HuH-7.5 (cell line): ENCODE measurements at regions not wholly inside any gene's neighbourhood (a gene's known extent, or its start where the extent isn't known, plus 50 kb on each side); places are given as distances from the start of the nearest gene placed in this dataset.

Experiments
- DNase-seq: peaks from one replicate; pipeline ENCODE4 v3.0.0; 2011; ENCODE audit warnings: low spot score

DNA sequence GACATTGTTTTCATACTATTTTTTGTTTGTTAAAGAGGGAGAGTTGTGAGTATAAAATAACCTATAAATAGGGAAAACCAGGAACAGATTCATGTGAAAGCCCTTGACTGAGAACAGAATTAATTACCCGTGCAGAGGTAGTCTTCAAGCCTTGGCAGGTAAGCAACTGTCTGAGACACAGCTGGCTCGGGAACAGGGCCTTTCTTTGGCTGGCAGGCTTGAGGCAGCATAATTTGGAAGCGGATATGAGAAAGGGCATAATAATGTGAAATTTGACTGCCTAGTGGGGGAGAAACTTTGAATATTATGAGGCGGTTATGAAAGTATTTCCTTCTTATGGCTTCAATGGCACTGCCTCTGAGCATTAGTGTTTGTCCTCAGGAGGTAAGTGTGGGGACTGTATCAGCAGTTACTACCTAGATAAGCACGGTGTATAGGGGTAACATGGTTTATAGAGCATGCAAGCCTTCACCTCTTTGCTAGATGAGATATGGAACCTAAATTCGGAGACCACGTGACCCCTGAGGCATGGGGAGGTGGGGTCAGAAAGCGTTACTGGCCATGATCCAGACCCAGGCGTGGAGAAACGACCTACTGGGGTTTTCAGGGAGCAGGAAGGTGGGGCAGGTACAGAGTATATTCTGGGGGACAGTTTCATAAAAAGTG is 210.2 kb upstream of the GAS1 start:
- no peak for DNase-seq

DNA sequence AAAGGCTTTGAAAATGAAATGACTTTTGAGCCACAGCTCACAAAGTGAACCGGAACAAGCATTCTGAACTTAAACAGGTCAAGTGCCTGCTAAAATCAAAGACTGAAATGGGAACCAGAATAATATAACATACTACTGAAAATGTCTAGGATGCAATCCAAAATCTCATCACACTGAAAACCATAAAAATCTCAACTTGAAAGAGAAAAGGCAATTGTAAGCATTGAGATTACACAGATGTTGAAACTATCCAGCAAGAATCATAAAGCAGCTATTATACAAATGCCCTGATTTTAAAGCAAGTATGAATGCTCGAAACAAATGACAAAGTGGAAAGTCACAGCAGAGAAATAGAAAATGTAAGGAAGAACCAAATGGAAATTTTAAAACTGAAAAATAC is 211.5 kb upstream of the GAS1 start:
- no peak for DNase-seq

DNA sequence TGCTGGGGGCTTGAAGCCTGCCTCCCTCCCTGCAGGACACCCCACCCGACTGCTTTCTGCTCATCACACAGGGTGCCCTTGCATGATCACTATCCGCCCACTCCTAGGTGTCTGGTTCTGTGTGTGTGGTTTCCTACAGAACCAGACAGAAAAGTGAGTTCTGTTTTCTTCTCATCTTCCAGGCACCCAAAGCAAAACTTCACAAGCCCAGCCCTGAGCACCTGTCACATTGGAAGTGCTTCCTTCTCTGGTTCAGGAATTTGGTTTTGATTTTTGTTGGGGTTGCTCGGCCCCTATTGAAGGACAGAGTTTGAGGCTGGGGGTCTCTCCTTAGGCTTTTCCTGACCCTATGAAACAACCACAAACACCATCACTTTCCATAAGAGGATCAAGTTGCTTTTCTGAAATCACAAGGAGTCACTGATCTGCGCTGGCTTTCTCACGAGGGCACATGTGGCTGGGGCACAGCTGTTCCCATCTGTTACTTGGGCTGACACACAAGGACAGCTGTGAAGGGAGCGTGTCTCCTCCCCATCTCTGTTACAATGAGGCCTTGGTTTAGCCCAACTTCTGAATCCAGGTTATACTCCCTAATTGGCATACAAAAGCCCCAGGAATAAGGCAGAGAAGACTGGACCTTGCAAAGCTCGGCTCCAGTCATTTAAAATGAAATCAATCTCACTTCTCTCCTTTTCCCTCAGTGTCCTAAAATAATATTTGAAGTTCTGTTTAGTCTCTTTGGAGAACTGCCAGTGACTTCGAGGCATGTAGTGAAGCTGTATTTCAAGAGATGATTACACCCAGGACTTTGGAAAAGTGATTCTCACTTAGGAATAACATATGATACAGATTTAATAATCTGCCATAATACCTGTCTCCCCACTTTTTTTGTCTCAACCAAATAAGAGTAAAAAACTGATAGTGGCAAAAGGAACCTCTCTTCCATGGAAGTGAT is 213.1 kb upstream of the GAS1 start:
- no peak for DNase-seq

DNA sequence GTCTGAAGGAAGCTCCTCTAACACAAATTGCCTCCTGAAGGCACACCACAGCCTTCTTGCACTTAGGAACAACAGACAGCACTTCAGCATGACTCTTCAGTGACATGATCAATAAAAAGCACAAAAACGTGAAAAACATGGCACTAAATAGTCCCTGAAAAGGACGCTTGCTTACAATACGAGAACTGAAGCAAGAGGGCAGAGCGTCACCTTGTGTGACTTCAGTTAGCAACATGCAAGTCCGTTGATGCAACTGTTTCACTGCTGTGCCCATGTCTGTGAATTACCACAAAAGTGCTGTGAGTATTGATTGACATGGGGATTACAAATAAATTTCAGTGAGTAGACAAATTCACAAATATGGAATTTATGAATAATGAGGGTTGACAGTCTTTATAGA is 219.9 kb upstream of the GAS1 start:
- no peak for DNase-seq

DNA sequence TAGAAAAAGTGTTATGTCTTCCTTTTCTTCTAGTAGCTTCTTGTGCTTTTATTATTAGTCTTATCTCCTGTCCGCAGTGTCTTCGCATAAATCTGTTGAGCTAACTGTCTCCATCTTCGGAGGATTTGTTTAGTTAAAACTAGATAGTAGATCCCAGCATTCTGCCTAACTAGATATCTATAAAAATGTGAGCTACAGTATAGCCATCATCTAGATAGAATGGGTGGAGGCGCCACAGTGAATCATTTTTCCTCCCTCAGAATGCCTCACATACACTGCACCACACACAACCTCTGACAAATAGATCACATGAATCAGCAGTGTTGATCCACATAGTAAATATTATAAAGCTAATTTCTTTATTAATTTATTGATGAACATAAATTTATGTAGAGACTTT is 220.3 kb upstream of the GAS1 start:
- DNase-seq, result no peak

- no peak for DNase-seq
Observed at GRCh38 chr9:87178302-87178701, 231.0 kb upstream of the GAS1 start.

- no peak for DNase-seq
Observed at GRCh38 chr9:87179553-87180340, 232.4 kb upstream of the GAS1 start.

- DNase-seq, result no peak
Observed at GRCh38 chr9:87180361-87180760, 233.1 kb upstream of the GAS1 start.

GRCh38 chr9:87180841-87181240 is 233.5 kb upstream of the GAS1 start:
- DNase-seq, result no peak

GRCh38 chr9:87181670-87182069 is 234.4 kb upstream of the GAS1 start:
- DNase-seq, result no peak

DNA sequence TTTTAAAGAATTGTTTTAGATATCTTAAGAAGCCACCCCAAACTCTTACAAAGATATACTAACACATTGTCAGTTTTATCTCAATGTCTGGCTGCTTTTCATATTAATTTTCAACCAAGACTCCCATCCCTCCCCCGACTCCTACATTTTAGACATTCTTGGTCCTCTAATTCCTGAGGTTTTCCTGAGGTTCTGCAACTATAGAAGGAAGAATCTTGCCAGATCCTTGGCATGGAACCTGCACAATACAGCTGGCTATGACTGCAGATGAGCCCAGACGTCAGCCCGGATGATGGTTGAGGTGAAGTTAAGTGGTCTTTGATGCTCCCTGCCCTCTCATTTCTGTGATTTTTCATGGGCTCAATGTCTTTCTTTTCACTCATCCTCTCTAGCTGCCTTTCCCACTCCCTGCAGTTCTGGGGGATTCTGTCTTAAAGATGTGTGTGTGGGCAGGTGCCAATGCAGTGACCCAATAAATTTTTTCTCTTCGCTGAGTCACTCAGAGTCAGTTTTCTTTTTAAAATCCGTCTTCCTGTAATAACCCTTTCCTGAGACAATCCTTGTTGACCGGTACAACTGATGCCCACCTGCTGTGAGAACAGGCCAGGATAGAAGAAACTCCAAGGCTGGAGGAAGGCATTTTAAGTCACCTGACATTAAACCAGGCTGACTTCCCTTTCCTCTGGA is 237.8 kb upstream of the GAS1 start:
- no peak for DNase-seq

DNA sequence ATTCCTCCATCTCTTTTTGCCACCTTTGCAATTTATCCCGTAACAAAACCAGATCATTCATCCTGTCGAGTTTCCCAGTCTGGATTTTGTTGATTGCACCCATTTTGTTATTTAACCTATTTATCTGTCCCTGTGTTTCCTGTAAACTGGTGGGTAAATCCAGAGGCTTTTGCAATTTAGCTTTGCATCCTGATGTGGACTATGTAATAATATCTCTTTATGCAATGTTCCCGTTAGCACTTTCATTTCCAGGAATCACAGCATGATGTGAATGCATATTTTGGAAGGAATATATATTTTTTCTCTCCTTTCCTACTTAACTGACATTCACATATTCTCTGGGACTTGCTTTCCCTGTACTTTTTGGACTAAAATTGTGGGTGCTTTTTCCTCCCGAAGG is 240.3 kb upstream of the GAS1 start:
- no peak for DNase-seq

GRCh38 chr9:87189006-87189405 is 241.7 kb upstream of the GAS1 start:
- DNase-seq, result no peak

GRCh38 chr9:87193151-87193550 is 245.8 kb upstream of the GAS1 start:
- DNase-seq, result no peak

DNA sequence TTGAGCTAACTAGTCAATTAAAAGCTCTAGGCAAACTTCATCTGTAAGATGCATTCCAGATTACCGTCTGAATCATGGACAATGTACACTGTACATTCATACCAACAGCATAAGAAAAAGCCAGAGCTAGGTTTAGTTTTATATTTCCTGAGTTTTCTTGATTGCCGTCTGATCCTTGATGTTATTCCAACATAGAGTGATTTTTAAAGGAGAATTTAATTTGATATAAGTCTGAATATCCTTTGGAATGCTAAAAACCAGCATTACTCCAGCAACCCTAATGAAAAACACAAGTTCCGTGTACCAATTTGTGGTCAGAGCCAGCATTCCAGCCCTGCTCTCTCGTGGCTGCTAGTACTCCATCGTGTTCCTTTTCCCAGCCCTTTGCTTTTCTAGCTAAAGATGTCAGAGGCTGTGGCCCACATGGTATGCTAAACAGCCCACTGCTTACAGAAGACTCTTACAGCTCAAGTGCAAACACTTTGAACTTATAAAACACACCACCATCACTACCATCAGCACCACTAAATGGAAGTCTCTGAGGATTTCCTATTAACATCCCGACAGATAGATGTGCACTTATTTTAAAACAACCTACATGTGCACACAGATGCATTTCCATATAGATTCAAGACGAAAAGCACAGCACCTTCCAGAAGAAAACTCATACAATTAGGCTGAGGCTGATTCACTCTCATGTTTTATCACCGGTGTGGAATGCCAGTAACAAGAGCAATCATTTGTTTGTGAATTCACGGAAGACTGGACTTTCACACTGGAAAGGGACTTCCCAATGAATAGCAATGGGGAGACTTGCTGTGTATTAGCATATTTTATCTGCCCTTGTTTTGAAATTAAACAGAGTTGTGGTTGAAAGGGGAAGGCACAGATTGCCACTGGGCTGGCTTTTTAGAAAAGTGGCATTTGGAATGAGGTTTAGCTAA is 246.9 kb upstream of the GAS1 start:
- DNase-seq, result no peak

DNA sequence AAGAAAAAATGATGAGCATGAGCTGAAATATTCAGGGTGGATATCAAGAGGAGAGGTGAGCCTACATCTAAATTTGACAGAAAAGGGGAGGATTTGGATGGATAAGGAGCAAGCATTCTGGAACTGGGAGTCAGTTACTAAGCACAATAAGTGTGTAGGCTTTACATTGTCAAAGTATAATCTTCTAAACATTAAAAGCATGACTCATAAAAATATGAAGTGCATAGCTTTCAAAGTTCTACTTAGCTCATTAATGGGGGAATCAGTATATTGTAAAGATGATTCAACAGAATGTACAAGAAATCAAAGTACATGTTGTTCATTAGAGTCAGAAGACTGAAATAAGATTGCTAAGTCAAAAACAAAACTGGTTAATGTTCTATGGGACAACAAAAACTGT is 248.0 kb upstream of the GAS1 start:
- DNase-seq, result no peak

DNA sequence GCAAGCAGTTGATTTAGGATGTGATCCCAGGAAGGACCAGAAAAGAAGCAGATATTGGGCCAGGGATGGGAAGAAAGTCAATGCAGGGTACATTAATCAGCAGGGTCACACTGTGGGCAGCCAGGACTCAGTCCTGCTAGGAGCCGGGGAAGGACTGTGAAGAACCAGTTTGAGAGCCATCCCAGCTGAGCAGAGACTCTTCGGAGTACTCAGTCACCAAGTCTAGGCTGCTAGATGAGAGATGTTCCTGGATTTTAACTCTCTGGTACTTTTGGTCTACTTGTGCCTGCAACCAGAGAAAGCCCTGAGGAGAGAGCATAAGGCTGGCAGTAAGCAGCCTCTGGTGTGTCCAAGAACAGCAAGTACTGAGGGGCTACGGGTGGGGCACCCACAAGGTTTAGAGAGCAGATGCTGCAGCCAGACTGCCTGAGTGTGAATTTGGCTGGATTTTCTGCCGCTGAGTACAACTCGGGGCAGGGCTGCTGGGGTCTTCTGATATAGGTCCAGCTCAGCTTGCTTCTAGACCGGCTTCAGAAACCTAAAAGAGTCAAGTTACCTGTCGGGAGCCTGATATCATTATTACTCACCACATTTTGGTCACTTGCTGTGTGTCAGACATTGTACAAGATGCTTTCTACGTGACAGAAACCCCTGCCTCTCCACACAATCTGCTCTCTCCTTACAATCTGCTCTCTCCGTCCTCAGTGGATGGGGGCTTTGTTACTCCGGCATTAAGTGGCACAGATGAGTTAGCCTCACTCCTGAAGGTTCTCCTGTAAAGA is 250.2 kb upstream of the GAS1 start:
- DNase-seq, result no peak

- DNase-seq, result no peak
Observed at GRCh38 chr9:87198716-87199115, 251.4 kb upstream of the GAS1 start.

DNA sequence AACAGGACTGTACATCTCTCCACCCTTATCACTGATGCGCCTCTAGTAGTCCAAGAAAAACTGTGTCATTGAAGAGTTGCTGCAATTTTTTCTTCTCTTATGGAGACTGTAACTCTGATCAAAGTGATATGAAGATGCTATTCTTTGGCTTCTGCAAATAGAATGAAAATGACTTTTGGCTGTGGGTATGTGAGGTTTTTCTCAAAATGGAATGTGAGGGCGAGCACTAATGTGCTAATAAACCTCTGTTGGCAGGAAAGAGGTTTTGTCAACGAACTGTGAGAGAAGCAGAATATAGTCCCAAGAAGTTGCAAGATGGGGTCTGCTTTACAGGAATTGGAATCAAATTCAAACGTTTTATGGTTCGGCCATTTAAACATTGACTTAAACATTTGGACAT is 252.0 kb upstream of the GAS1 start:
- no peak for DNase-seq

- DNase-seq, result no peak
Observed at GRCh38 chr9:87199782-87200181, 252.5 kb upstream of the GAS1 start.
